Hematopoietic multipotent progenitor cell treated with erythropoietin and hydrocortisone succinate and interleukin-3 and kit ligand, for 6 days (in vitro differentiated cells): ENCODE measurements at regions not wholly inside any gene's neighbourhood (a gene's known extent, or its start where the extent isn't known, plus 50 kb on each side); places are given as distances from the start of the nearest gene placed in this dataset.
"Not testable (repeated sequence)": the region's sequence is repeated elsewhere in the genome, so short reads cannot be mapped to it uniquely, and the experiment has no call there.

ENCODE experiments used
- DNase-seq: peaks from one replicate; pipeline ENCODE4 v3.0.0-alpha.2; 2015

GRCh38 chr3:90087703-90088102, 980.3 kb downstream of the EPHA3 start:
- DNase-seq = no peak

- DNase-seq = peak; percentile 52
Measured at GRCh38 chr3:90091549-90091948, 984.1 kb downstream of the EPHA3 start.

GRCh38 chr3:90092994-90093393, 985.6 kb downstream of the EPHA3 start:
- peak; percentile 35 for DNase-seq

- DNase-seq = no peak
Measured at GRCh38 chr3:90095811-90096210, 988.4 kb downstream of the EPHA3 start.

GRCh38 chr3:90099493-90099892, 992.1 kb downstream of the EPHA3 start:
- no peak for DNase-seq

GRCh38 chr3:90102146-90102545, 994.7 kb downstream of the EPHA3 start:
- DNase-seq = no peak

GRCh38 chr3:90121326-90121725, 1013.9 kb downstream of the EPHA3 start:
- DNase-seq = no peak

GRCh38 chr3:90128391-90128790, 1021.0 kb downstream of the EPHA3 start:
- no peak for DNase-seq

GRCh38 chr3:90129730-90130129, 1022.3 kb downstream of the EPHA3 start:
- DNase-seq = no peak

- DNase-seq = no peak
Measured at GRCh38 chr3:90132197-90132596, 1024.8 kb downstream of the EPHA3 start.

GRCh38 chr3:90134090-90134489, 1026.7 kb downstream of the EPHA3 start:
- no peak for DNase-seq

- DNase-seq = no peak
Measured at GRCh38 chr3:90136456-90137191, 1029.2 kb downstream of the EPHA3 start.

- no peak for DNase-seq
Measured at GRCh38 chr3:90145094-90145860, 1037.9 kb downstream of the EPHA3 start.

GRCh38 chr3:90180096-90180495, 1072.7 kb downstream of the EPHA3 start:
- DNase-seq = no peak

- no peak for DNase-seq
Measured at GRCh38 chr3:90180543-90180942, 1073.1 kb downstream of the EPHA3 start.

- peak; percentile 33 for DNase-seq
Measured at GRCh38 chr3:90182291-90182976, 1075.0 kb downstream of the EPHA3 start.

GRCh38 chr3:90184861-90185260, 1077.4 kb downstream of the EPHA3 start:
- DNase-seq = no peak

GRCh38 chr3:90197383-90197782, 1090.0 kb downstream of the EPHA3 start:
- DNase-seq = not testable (repeated sequence)

- not testable (repeated sequence) for DNase-seq
Measured at GRCh38 chr3:90202931-90203330, 1095.5 kb downstream of the EPHA3 start.

- DNase-seq = not testable (repeated sequence)
Measured at GRCh38 chr3:90206482-90206881, 1099.1 kb downstream of the EPHA3 start.

- DNase-seq = not testable (repeated sequence)
Measured at GRCh38 chr3:90207353-90208097, 1100.1 kb downstream of the EPHA3 start.

GRCh38 chr3:90221900-90222299, 1114.5 kb downstream of the EPHA3 start:
- no peak for DNase-seq

GRCh38 chr3:90241481-90241880, 1134.1 kb downstream of the EPHA3 start:
- no peak for DNase-seq
